Astrocyte (in vitro differentiated cells and primary cell): ENCODE measurements at regions not wholly inside any gene's neighbourhood (a gene's known extent, or its start where the extent isn't known, plus 50 kb on each side); places are given as distances from the start of the nearest gene placed in this dataset.

Experiments used
- DNase-seq: peaks from one replicate; pipeline ENCODE4 v3.0.0-alpha.2; 2010; ENCODE audit warnings: low read depth
- FAIRE-seq: peaks from 2 replicates; lab custom pipeline; 2011; peaks lifted over from hg19 to GRCh38; lab: Jason Lieb, UNC
- H2AFZ ChIP-seq: 2 replicates; pipeline ENCODE4 v1.6.0; 2012; ENCODE audit warnings: low read depth, low read length, inconsistent platforms
- H3K27ac ChIP-seq: 2 replicates; pipeline ENCODE4 v1.5.1; 2011; ENCODE audit warnings: low read depth, low read length, inconsistent platforms
- H3K27me3 ChIP-seq: 2 replicates; pipeline ENCODE4 v1.6.0; 2011; ENCODE audit warnings: low read length, inconsistent platforms; ENCODE audit not compliant: insufficient read depth
- H3K36me3 ChIP-seq: 2 replicates; pipeline ENCODE4 v1.5.1; 2011; ENCODE audit warnings: low read length, inconsistent platforms; ENCODE audit not compliant: insufficient read depth
- H3K4me1 ChIP-seq: 2 replicates; pipeline ENCODE4 v1.5.1; 2011; ENCODE audit warnings: low read length, inconsistent platforms; ENCODE audit not compliant: insufficient read depth
- H3K4me2 ChIP-seq: 2 replicates; pipeline ENCODE4 v1.6.0; 2012; ENCODE audit warnings: low read length, inconsistent platforms
- H3K4me3 ChIP-seq: 2 replicates; pipeline ENCODE4 v1.5.1; 2011; ENCODE audit warnings: low read depth, mild to moderate bottlenecking, low read length, inconsistent platforms; ENCODE audit not compliant: insufficient read depth
- H3K79me2 ChIP-seq: 2 replicates; pipeline ENCODE4 v1.6.0; 2012; ENCODE audit warnings: mild to moderate bottlenecking, low read length, inconsistent platforms; ENCODE audit not compliant: insufficient read depth
- H3K9ac ChIP-seq: 2 replicates; pipeline ENCODE4 v1.6.0; 2012; ENCODE audit warnings: mild to moderate bottlenecking, low read length, inconsistent platforms
- H3K9me3 ChIP-seq: 2 replicates; pipeline ENCODE4 v1.5.1; 2012; ENCODE audit warnings: low read depth, mild to moderate bottlenecking, low read length, inconsistent platforms; ENCODE audit not compliant: insufficient read depth
- H4K20me1 ChIP-seq: 2 replicates; pipeline ENCODE4 v1.6.0; 2012; ENCODE audit warnings: low read length, inconsistent platforms; ENCODE audit not compliant: insufficient read depth
- H3K27ac Mint-ChIP-seq: one replicate; pipeline ENCODE4 v1.8.0; 2021; ENCODE audit warnings: mild to moderate bottlenecking, mixed read lengths; ENCODE audit not compliant: unreplicated experiment
- H3K27me3 Mint-ChIP-seq: one replicate; pipeline ENCODE4 v1.8.0; 2021; ENCODE audit warnings: low read depth, mixed read lengths; ENCODE audit not compliant: unreplicated experiment
- H3K36me3 Mint-ChIP-seq: one replicate; pipeline ENCODE4 v1.8.0; 2021; ENCODE audit warnings: low read depth, mixed read lengths; ENCODE audit not compliant: unreplicated experiment
- H3K4me1 Mint-ChIP-seq: one replicate; pipeline ENCODE4 v1.8.0; 2021; ENCODE audit warnings: low read depth, mixed read lengths; ENCODE audit not compliant: unreplicated experiment
- H3K4me3 Mint-ChIP-seq: one replicate; pipeline ENCODE4 v1.8.0; 2021; ENCODE audit warnings: mild to moderate bottlenecking, moderate library complexity, mixed read lengths; ENCODE audit not compliant: unreplicated experiment
- H3K9me3 Mint-ChIP-seq: one replicate; pipeline ENCODE4 v1.8.0; 2021; ENCODE audit warnings: mild to moderate bottlenecking, mixed read lengths; ENCODE audit not compliant: unreplicated experiment
- CTCF ChIP-seq: IDR thresholded peaks from 2 replicates; pipeline ENCODE4 v1.5.1; 2011; ENCODE audit warnings: low read depth, mild to moderate bottlenecking, inconsistent platforms, low read length, moderate library complexity; ENCODE audit not compliant: insufficient read depth
- EZH2 ChIP-seq: IDR thresholded peaks from 2 replicates; pipeline ENCODE4 v1.6.1; 2012; ENCODE audit warnings: mild to moderate bottlenecking, low read length, inconsistent platforms; ENCODE audit not compliant: insufficient read depth

GRCh38 chr5:72673180-72673579 lies 143.3 kb upstream of the TNPO1 start:
- H3K4me2 ChIP-seq = no peak overlapping the region
- H3K36me3 ChIP-seq = no peaks in the 10 kb centered on the region
- DNase-seq (no peak), FAIRE-seq (no peak)
- no peak overlapping the region for H3K27ac ChIP-seq
- H2AFZ ChIP-seq = no peak overlapping the region
- Mint-ChIP-seq H3K4me1 (no peaks in the 10 kb centered on the region), H3K27ac (no peak overlapping the region), H3K4me3 (no peak overlapping the region), H3K27me3 (peaks cover 5% of the 10 kb centered on the region), H3K9me3 (peaks cover 12% of the 10 kb centered on the region), H3K36me3 (no peaks in the 10 kb centered on the region)
- H4K20me1 ChIP-seq = no peaks in the 10 kb centered on the region
- H3K4me3 ChIP-seq = no peak overlapping the region
- H3K79me2 ChIP-seq = no peaks in the 10 kb centered on the region
- H3K4me1 ChIP-seq = no peaks in the 10 kb centered on the region
- no peaks in the 10 kb centered on the region for H3K27me3 ChIP-seq
- no peak overlapping the region for H3K9ac ChIP-seq
- H3K9me3 ChIP-seq = no peaks in the 10 kb centered on the region
- TF ChIP-seq CTCF (no peak), EZH2 (no peak)

- FAIRE-seq (no peak), DNase-seq (no peak)
- no peak overlapping the region for H3K27ac ChIP-seq
- H3K4me2 ChIP-seq = no peak overlapping the region
- H3K4me3 ChIP-seq = no peak overlapping the region
- H2AFZ ChIP-seq = no peak overlapping the region
- no peaks in the 10 kb centered on the region for H3K36me3 ChIP-seq
- no peak for TF ChIP-seq EZH2
- no peak for TF ChIP-seq CTCF
- H3K9ac ChIP-seq = no peak overlapping the region
- H4K20me1 ChIP-seq = no peaks in the 10 kb centered on the region
- Mint-ChIP-seq H3K4me3 (no peak overlapping the region), H3K9me3 (no peaks in the 10 kb centered on the region), H3K36me3 (peaks cover 2% of the 10 kb centered on the region), H3K4me1 (no peaks in the 10 kb centered on the region), H3K27me3 (peaks cover 12% of the 10 kb centered on the region), H3K27ac (no peak overlapping the region)
- H3K4me1 ChIP-seq = no peaks in the 10 kb centered on the region
- peaks cover 1% of the 10 kb centered on the region for H3K27me3 ChIP-seq
- H3K9me3 ChIP-seq = peaks cover under 1% of the 10 kb centered on the region
- H3K79me2 ChIP-seq = no peaks in the 10 kb centered on the region
These were observed 148.8 kb upstream of the TNPO1 start for GRCh38 chr5:72667708-72668107.

GRCh38 chr5:72662936-72663335 lies 153.5 kb upstream of the TNPO1 start:
- Mint-ChIP-seq H3K27me3 (peaks cover 9% of the 10 kb centered on the region), H3K4me1 (peaks cover 15% of the 10 kb centered on the region), H3K36me3 (peaks cover 4% of the 10 kb centered on the region), H3K27ac (no peak overlapping the region), H3K4me3 (no peak overlapping the region), H3K9me3 (no peaks in the 10 kb centered on the region)
- peaks cover 4% of the 10 kb centered on the region for H3K9me3 ChIP-seq
- no peaks in the 10 kb centered on the region for H3K79me2 ChIP-seq
- no peaks in the 10 kb centered on the region for H4K20me1 ChIP-seq
- H3K27ac ChIP-seq = no peak overlapping the region
- H2AFZ ChIP-seq = no peak overlapping the region
- no peaks in the 10 kb centered on the region for H3K36me3 ChIP-seq
- peaks cover 4% of the 10 kb centered on the region for H3K27me3 ChIP-seq
- no peak overlapping the region for H3K4me2 ChIP-seq
- DNase-seq (no peak), FAIRE-seq (no peak)
- no peak overlapping the region for H3K4me3 ChIP-seq
- H3K4me1 ChIP-seq = no peaks in the 10 kb centered on the region
- no peak overlapping the region for H3K9ac ChIP-seq
- no peak for TF ChIP-seq EZH2
- TF ChIP-seq CTCF = no peak
